ENCODE measurements at regions not wholly inside any gene's neighbourhood (a gene's known extent, or its start where the extent isn't known, plus 50 kb on each side); places are given as distances from the start of the nearest gene placed in this dataset.
"Not testable (repeated sequence)": the region's sequence is repeated elsewhere in the genome, so short reads cannot be mapped to it uniquely, and the experiment has no call there.

- no peak for DNase-seq (ENCODE audit: low spot score)
These were observed 177.1 kb downstream of the RNF144A start for GRCh38 chr2:7094231-7094741.

GRCh38 chr2:7096726-7097352 is 179.6 kb downstream of the RNF144A start:
- no peak for DNase-seq (ENCODE audit: low spot score)

- peak; percentile 49 for DNase-seq (ENCODE audit: low spot score)
These were observed 180.2 kb downstream of the RNF144A start for GRCh38 chr2:7097353-7097895.

GRCh38 chr2:7098816-7099215 is 181.6 kb downstream of the RNF144A start:
- DNase-seq (ENCODE audit: low spot score) = no peak

GRCh38 chr2:7099687-7100086 is 182.5 kb downstream of the RNF144A start:
- DNase-seq (ENCODE audit: low spot score) = not testable (repeated sequence)

GRCh38 chr2:7102826-7103225 is 185.6 kb downstream of the RNF144A start:
- no peak for DNase-seq (ENCODE audit: low spot score)

GRCh38 chr2:7108792-7109532 is 191.8 kb downstream of the RNF144A start:
- DNase-seq (ENCODE audit: low spot score) = no peak

GRCh38 chr2:7109533-7109885 is 192.3 kb downstream of the RNF144A start:
- DNase-seq (ENCODE audit: low spot score) = no peak

GRCh38 chr2:7111626-7112025 is 194.4 kb downstream of the RNF144A start:
- no peak for DNase-seq (ENCODE audit: low spot score)

GRCh38 chr2:7115364-7115763 is 198.2 kb downstream of the RNF144A start:
- no peak for DNase-seq (ENCODE audit: low spot score)

- DNase-seq (ENCODE audit: low spot score) = no peak
These were observed 198.7 kb downstream of the RNF144A start for GRCh38 chr2:7115906-7116305.

- no peak for DNase-seq (ENCODE audit: low spot score)
These were observed 199.3 kb downstream of the RNF144A start for GRCh38 chr2:7116511-7116910.

- DNase-seq (ENCODE audit: low spot score) = no peak
These were observed 199.9 kb downstream of the RNF144A start for GRCh38 chr2:7117076-7117475.

- no peak for DNase-seq (ENCODE audit: low spot score)
These were observed 201.5 kb downstream of the RNF144A start for GRCh38 chr2:7118606-7119131.

- no peak for DNase-seq (ENCODE audit: low spot score)
These were observed 202.1 kb downstream of the RNF144A start for GRCh38 chr2:7119132-7119835.

- DNase-seq (ENCODE audit: low spot score) = no peak
These were observed 204.6 kb downstream of the RNF144A start for GRCh38 chr2:7121851-7122250.

GRCh38 chr2:7127156-7127555 is 209.9 kb downstream of the RNF144A start:
- no peak for DNase-seq (ENCODE audit: low spot score)

- no peak for DNase-seq (ENCODE audit: low spot score)
These were observed 210.5 kb downstream of the RNF144A start for GRCh38 chr2:7127687-7128086.

GRCh38 chr2:7131261-7131660 is 214.0 kb downstream of the RNF144A start:
- DNase-seq (ENCODE audit: low spot score) = no peak

GRCh38 chr2:7132753-7133152 is 215.5 kb downstream of the RNF144A start:
- DNase-seq (ENCODE audit: low spot score) = no peak

- no peak for DNase-seq (ENCODE audit: low spot score)
These were observed 216.3 kb downstream of the RNF144A start for GRCh38 chr2:7133521-7133920.

GRCh38 chr2:7140306-7140705 is 223.1 kb downstream of the RNF144A start:
- no peak for DNase-seq (ENCODE audit: low spot score)

Measured in putamen (tissue), 1 donor.